ENCODE measurements at regions not wholly inside any gene's neighbourhood (a gene's known extent, or its start where the extent isn't known, plus 50 kb on each side); places are given as distances from the start of the nearest gene placed in this dataset.

DNA sequence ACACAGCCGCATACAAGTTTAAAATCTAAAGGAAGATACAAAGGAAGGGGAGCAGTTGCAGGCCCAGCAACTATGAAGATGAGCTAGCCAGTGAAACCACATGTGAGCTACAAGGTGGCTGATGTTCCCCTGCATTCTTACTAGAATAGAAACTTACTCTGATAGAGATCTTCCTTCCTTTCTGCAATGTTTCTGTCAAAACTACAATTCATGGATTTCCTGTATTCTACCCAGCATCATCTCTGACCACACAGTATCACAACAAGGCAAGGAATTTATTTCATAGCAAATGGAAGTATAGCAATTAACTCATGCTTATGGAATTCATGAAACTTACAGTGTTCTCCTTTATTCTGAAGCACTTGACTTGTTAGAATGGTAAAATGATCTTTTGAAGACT is 68.7 kb upstream of the AASS start:
- DNase-seq (no peak), ATAC-seq (no peak)
- TF ChIP-seq, protein P1, sequence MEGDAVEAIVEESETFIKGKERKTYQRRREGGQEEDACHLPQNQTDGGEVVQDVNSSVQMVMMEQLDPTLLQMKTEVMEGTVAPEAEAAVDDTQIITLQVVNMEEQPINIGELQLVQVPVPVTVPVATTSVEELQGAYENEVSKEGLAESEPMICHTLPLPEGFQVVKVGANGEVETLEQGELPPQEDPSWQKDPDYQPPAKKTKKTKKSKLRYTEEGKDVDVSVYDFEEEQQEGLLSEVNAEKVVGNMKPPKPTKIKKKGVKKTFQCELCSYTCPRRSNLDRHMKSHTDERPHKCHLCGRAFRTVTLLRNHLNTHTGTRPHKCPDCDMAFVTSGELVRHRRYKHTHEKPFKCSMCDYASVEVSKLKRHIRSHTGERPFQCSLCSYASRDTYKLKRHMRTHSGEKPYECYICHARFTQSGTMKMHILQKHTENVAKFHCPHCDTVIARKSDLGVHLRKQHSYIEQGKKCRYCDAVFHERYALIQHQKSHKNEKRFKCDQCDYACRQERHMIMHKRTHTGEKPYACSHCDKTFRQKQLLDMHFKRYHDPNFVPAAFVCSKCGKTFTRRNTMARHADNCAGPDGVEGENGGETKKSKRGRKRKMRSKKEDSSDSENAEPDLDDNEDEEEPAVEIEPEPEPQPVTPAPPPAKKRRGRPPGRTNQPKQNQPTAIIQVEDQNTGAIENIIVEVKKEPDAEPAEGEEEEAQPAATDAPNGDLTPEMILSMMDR (IDR thresholded peaks at IDR 0.05): no peak
- Histone ChIP-seq H3K4me1 (no peaks in the 10 kb centered on the region), H3K27ac (no peak overlapping the region), H3K36me3 (no peaks in the 10 kb centered on the region), H3K9me3 (peaks cover under 1% of the 10 kb centered on the region), H3K27me3 (ENCODE audit: low read depth) (no peaks in the 10 kb centered on the region), H3K4me3 (no peak overlapping the region)
- intact Hi-C loops (cut with DNase I): no loop called here

DNA sequence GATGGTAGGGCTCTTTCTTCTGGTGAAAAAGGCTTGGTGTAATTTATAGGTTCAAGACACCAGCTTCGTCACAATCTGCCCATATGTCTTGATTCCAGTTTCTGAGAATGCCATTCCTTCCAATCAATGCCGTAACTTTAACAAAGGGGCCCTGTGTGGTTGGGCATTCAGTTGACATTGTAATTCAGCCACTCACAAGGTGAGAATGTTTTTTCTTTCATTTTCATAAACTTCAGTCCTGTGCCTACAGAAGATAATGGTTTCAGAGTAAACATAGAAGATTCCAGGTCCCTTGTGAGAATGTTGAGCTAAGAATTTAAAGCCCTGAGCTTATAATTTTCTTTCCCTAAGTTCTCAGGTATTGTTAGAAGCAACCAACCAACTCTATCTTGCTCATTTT is 67.3 kb upstream of the AASS start:
- Histone ChIP-seq H3K27ac (no peak overlapping the region), H3K36me3 (no peaks in the 10 kb centered on the region), H3K9me3 (peaks cover 13% of the 10 kb centered on the region), H3K27me3 (ENCODE audit: low read depth) (no peaks in the 10 kb centered on the region), H3K4me1 (no peaks in the 10 kb centered on the region), H3K4me3 (no peak overlapping the region)
- no peak for DNase-seq
- intact Hi-C loops (cut with DNase I): no loop called here
- TF ChIP-seq, protein P1 (IDR thresholded peaks at IDR 0.05): no peak
- no peak for ATAC-seq

DNA sequence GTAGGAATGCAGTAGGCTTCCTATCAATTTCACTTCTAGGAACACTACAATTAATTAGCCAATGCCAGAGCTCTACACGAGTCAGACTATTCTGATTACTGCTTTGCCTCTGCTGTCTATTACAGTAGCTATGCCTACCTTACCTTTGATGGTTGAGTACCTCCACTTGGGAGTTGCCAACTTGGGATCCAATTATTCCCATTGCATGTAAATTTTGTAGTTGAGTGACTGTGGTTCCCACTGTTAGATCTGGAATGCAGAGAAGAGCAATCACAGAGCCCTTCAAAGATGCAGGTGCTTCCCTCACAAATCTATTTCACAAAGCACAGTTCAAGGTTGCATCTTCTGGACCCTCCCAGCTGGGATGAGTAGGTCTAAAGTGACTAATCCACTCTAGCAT is 62.9 kb upstream of the AASS start:
- no peak for ATAC-seq
- DNase-seq: no peak
- Histone ChIP-seq H3K36me3 (no peaks in the 10 kb centered on the region), H3K27ac (no peak overlapping the region), H3K9me3 (peaks cover 13% of the 10 kb centered on the region), H3K4me1 (no peaks in the 10 kb centered on the region), H3K4me3 (no peak overlapping the region), H3K27me3 (ENCODE audit: low read depth) (no peaks in the 10 kb centered on the region)
- TF ChIP-seq, protein P1 (IDR thresholded peaks at IDR 0.05): no peak
- intact Hi-C loops (cut with DNase I): no loop called here

DNA sequence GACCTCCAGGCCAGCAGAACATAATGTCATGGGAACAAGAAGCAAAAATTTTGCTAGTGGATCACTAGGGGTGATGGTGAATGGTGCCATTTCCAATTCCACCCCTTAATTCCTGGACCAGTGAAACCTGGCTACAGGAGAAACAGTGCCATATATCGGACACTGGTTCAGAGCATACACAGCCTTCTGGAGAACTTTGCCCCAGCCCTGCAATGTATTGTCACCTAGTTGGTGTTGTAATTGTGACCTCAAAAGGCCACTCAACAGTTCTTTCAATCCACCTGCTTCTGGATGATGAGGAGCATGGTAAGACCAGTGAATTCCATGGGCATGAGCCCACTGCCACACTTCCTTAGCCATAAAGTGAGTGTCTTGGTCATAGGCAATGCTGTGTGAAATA is 59.8 kb upstream of the AASS start:
- no peaks in the 10 kb centered on the region for H3K27me3 ChIP-seq (ENCODE audit: low read depth)
- H3K9me3 ChIP-seq: peaks cover 13% of the 10 kb centered on the region
- TF ChIP-seq, protein P1 (IDR thresholded peaks at IDR 0.05): no peak
- intact Hi-C loops (cut with DNase I): no loop called here
- DNase-seq (no peak), ATAC-seq (no peak)
- no peak overlapping the region for H3K4me3 ChIP-seq
- no peaks in the 10 kb centered on the region for H3K4me1 ChIP-seq
- no peak overlapping the region for H3K27ac ChIP-seq
- no peaks in the 10 kb centered on the region for H3K36me3 ChIP-seq

DNA sequence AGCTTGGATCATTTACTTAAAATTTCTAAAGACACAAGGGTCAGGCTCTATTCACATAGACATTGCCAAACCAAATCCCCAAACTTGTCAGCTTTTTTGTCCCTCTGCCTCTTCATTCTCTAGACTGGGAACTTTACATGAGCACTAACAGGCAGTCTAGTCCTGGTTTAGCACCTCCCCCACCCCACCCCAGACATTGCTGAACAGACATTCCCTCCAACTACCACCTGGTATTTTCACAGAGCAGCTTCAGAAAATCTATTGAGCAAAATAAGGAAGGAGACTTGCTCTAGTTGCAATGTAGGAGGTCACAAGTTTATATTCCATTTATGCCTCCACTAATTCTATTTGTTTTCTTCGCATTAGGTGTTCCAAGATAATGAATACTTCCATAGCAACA is 56.8 kb upstream of the AASS start:
- intact Hi-C loops (cut with DNase I): no loop called here
- Histone ChIP-seq H3K27me3 (ENCODE audit: low read depth) (no peaks in the 10 kb centered on the region), H3K9me3 (no peaks in the 10 kb centered on the region), H3K4me3 (no peak overlapping the region), H3K27ac (no peak overlapping the region), H3K36me3 (no peaks in the 10 kb centered on the region), H3K4me1 (no peaks in the 10 kb centered on the region)
- TF ChIP-seq, protein P1 (IDR thresholded peaks at IDR 0.05): no peak
- ATAC-seq (no peak), DNase-seq (no peak)

- ATAC-seq: peak; percentile 37 to 57
- TF ChIP-seq, protein P1 (IDR thresholded peaks at IDR 0.05): no peak
Observed at GRCh38 chr7:122199171-122199570, 55.1 kb upstream of the AASS start.

More at GRCh38 chr7:122199171-122199570, 55.1 kb upstream of the AASS start:
- no peak overlapping the region for H3K4me3 ChIP-seq
- DNase-seq: no peak
- no peaks in the 10 kb centered on the region for H3K9me3 ChIP-seq
- H3K27me3 ChIP-seq (ENCODE audit: low read depth): no peaks in the 10 kb centered on the region
- H3K4me1 ChIP-seq: no peaks in the 10 kb centered on the region
- intact Hi-C loops (cut with DNase I): no loop called here
- H3K27ac ChIP-seq: no peak overlapping the region
- H3K36me3 ChIP-seq: no peaks in the 10 kb centered on the region

Data from lower lobe of right lung (tissue), 2 donors.